NCI-H2107 (cell line): ENCODE measurements at regions not wholly inside any gene's neighbourhood (a gene's known extent, or its start where the extent isn't known, plus 50 kb on each side); places are given as distances from the start of the nearest gene placed in this dataset.
A peak's percentile ranks its signal among the peaks of the same experiment; 100 is the strongest.

Experiments
- DNase-seq: peaks from one replicate; lab custom pipeline; 2025; lab: John Stamatoyannopoulos, UW

DNA sequence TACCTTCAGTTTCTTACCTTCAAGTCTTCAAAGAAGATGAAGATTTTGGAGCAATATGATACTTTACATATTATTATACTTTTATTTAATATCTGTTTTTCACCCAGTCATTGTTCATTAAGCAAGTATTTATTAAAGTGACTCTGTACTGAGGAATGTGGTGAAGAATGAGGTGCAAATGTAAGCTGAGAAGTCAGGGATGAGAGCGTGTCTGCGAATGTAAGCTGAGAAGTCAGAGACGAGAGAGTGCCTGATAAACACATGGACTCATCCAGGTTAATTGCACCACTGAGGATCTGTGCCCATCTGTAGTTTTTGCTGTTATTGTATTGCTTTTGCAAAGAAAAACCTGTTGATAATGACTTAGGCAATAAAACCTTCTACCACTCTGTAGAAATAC is 211.9 kb upstream of the FAR2 start:
- DNase-seq: no peak

DNA sequence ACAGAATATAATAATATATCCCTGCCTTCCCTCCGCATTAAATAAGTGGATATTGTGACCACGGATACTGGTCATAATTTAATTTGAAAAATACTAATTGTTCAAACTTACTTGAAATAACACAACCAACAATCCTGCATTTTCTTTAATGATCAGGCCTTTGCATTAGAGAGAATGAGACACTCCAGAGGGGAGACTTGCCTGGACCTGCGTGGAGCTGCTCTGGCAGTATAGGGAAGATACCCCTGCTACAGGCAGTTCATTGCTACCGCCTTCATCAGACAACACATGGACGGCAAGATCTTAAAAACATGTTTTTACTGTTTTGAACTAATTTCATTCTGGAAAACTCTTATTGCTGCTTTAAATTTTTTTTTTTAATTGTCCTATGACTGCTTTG is 211.0 kb upstream of the FAR2 start:
- no peak for DNase-seq

DNA sequence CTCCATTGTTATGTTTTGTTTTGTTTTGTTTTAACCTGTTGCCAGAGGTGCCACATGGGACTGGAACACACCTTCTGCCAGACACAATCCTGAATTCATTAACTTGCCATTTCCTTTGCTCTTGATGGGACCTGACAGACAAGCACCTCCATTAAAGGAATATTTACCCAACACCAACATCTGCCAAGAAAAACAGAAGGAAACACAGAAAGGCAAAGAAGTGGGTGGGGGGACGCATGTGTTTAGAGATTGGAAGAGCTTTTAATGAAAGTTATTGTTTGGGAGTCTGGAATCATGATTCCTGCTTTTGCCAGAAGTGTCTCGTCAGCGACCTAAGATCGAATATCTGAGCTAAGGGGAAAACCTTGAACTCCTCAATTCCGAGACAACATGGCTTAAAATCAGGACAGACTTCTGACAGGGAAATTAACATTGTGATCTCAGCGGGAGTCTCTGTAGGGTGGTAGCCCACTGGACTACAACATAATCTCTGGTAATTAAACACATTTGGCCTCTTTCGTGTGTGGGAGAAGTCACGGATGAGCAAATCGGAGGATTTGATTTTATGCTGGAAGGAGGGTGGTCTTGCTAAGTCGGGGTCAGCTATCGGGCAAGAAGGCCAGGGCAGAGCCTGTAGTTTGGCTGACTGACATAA is 210.4 kb upstream of the FAR2 start:
- no peak for DNase-seq

DNA sequence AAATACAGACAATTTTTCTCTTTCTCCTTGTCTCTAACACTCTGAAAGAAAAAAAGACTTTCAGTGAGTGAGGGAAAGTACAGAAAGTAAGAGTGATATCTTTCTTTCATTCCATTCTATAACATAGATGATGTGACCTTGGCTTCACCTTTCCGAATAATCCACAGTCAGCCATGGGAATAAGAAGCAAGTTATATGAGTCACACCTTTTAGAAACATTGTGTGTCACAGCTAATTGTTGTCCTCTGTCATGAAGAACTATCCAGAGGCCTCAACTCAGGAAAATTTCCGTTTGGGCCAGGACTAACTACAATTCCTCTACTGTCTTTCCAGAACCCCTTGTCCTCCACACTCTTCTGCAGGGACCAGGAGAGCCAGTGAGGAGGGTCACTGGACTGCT is 209.7 kb upstream of the FAR2 start:
- no peak for DNase-seq

DNA sequence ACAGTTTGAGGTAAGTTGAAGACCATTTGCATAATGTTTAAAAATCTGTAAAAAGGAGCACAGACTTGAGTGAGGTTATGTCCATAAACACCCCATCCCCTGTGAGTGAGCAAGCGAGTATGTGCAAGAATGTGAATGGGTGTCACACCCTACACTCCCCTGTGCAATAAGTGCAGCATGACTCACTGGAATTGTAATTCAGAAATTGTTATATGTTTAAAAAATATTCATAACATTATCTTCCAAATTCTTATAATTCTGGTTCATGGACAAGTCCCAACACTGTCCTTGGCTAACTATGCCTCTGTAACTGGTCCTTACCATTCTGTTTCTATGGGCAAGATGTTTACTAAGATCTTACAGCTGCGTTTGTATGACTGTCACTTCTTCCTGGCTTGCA is 207.8 kb upstream of the FAR2 start:
- DNase-seq: no peak

DNA sequence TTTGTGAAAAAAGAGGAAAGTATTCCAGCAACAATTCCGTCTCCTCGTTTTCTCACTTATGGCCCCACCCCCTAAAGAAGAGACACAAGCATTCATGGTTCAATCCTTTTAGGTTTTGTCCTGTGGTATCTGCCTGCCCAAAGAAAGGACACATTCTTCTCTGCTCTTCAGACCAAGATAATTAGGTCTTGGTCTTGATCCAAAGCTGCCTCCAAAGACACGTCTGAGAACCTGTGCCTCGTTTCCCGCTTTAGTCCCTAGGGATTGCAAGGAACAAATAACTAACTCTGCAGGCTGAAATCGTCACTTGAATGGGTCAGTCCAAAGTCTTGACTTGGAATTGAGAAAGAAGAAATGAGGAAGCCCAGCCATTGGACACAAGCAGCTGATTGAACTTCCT is 202.7 kb upstream of the FAR2 start:
- no peak for DNase-seq

DNA sequence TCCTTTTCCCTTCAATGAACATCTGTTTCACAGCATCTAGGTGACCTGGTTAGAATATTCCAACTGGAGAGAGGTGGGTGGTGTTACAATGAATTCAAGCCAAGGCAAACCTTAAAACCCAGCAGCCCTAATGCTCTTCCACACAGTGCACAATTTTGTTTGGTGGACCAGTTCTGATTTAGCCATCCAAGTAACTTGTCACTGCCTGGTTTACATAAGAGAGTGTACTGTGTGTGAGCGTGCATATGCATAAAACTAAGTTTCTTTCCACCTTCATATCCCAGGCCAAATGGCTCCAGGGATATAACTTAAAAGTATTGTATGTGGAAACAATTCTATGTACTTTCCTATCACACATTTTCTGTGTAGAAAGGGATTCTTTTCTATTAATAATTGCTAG is 200.4 kb upstream of the FAR2 start:
- no peak for DNase-seq

DNA sequence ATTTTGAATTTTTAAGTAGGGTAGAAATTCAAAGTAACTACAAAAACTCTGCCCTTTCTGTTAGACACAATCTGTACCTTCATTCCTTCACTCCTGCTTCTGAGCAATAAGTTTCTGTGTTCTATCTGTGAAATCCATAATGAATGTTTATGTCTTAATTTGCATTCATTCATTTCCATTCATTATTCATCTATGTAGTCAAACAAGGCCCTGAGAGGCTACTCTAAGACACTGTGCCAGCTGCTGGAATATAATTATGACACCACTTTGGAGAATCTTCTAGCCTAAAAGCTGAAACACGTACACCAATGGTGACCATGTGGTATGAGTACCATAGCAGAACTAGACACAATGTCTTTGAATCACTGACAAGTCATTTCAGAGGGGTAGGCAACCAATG is 199.9 kb upstream of the FAR2 start:
- no peak for DNase-seq

DNA sequence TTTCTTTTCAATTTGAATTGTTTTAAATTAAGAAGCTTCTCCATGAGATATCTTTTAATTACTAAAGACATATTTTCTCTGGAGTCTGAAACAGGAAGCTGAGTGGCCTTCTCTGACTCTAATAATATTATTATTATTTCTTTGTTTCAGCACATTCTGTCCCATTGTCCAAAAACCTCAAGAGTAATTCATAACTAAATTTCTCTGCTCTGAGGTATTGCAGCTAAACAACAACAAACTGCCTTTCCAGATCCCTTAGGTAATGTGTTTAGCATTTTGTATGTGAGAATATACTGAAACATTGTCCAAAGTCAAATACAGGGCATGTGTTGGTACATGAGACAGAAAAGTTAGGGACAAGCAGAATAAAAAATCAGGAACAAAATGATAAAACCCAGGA is 199.0 kb upstream of the FAR2 start:
- DNase-seq: no peak

DNA sequence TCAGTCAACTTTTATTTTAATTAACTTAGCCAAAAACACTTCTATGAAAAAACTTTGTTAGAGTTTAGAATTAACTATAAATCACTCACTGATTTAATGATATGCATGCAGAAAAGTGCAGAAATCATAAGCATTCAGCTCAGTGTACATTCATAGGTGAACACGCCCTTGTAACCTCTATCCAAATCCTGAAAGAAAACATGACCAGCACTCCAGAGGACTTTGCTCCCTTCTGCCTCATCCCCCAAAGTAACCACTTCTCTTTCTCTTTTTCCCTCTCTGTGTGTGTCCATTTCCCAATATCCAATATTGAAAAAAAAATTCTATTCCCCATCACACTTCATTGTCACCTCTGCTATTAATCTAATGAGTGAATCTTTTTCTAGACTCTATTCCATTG is 197.1 kb upstream of the FAR2 start:
- no peak for DNase-seq

DNA sequence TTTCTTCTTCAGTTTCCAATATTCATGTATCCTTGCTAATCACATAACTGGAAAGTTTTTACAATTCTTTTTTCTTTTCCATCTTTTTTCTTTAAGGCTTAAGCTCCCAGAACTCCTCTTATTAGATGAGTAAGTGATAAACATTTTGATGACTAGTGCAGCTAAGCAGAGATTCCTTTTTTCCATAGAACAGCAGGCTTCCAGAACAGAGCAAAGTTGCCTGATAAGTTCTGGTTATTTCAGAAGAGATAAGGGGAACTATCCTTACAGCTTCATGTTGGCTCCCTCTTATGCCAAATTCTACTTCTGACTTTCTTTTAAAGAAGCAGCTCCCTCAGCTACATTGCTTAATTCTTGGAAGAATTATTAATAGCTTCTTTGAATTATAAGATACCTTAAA is 194.7 kb upstream of the FAR2 start:
- DNase-seq: no peak

DNA sequence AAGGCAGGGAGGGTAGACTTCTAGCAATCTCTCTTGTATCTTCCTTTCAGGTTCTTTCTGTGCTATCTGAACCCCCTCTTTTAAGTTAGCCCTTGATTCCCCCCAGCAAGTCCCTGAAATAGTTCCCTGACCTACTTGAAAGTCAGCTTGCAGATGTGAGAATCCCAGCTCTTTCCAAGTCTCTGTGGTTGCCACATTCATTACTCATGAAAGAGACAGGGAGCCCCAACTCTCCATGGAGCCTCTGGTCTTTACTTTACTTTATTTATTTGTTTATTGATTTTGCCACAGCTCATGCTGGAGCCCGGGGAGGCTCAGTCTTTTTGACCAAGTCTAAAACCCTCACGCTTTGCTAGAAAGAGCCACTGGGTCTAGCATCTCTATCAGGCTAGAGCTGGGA is 193.6 kb upstream of the FAR2 start:
- DNase-seq: no peak

DNA sequence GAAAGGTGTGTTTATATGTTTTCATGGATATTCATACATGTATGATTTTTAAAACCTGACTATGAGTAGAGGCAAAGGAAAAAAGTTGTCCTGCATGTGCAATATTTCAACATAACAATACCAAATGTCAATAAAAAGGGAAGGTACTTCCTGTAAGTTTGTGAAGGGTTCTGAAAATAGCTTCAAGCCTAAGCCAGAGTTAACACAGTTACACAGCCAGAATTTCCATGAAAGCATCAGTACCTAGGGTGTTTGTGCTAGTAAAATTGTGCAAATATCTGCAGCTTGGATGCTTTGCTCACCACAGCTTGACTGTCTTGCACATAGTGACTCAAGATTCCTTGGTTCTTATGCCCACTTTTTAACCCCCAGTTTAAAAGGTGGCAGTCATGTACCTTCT is 193.1 kb upstream of the FAR2 start:
- no peak for DNase-seq

DNA sequence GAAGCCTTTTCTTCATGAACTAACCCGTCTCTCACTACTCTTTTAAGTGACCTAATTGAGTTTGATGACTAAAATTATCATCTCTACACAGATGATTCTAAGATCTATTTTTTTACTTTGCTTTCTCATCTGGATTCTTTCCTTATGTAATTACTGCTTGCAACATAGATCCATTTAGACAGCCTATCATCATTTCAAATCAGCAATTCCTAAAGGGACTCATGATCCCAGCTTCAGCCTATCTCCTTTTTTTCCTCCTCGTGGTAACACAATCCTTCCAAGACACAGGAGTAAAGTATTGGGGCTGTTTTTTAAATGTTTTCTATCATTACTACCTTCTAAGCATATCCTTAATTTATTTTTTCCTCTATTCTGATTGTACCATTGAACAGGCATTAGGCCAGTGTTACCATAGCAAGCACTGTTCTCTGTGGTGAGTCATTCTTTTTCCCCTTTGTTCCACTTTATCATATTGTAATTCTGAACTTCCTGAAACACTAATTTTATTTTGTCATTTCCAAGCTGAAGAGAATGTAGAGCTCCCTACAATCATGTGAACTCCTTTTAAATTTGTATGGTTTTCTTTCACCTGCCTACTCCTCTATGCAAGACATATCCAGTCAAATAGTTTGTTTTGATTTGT is 190.4 kb upstream of the FAR2 start:
- DNase-seq: no peak

DNA sequence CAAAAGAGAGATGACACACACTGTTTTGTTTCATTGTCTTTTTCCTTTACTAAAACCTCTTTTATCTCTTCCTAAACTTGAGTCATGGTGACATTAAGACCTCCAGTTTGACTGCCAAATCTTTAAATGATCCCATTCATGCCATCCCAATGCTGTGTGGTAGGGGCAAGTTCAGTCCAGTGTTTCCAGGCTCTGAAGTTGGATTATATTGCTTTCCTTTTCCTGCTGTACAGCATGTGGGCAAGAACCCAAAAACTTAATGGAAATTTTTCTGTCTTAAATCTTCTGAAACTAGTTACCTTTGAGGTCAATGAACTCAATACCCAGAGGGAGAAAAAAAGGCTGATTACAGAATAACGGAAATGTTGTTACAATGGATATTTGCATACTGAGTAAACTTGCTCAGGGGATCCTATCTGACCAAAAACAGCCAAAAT is 187.1 kb upstream of the FAR2 start:
- DNase-seq: no peak

DNA sequence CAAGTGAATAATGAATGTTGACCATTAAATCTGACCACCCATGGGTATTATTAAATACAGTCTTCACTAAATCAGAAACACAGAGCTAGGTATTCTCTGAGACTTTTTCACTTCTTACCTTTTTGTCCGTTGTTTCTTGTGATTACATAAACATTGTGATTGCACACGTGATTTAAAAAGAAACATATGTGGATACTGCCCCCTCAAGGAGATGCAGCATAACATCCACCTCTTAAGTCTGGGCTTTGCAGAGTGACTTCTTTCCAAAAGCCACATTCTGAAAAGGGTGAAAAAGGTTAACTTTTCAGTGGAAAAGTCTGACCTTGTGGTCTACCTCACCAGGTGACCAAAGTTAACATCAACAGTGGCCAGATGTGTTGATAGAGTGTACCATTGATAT is 185.5 kb upstream of the FAR2 start:
- no peak for DNase-seq

DNA sequence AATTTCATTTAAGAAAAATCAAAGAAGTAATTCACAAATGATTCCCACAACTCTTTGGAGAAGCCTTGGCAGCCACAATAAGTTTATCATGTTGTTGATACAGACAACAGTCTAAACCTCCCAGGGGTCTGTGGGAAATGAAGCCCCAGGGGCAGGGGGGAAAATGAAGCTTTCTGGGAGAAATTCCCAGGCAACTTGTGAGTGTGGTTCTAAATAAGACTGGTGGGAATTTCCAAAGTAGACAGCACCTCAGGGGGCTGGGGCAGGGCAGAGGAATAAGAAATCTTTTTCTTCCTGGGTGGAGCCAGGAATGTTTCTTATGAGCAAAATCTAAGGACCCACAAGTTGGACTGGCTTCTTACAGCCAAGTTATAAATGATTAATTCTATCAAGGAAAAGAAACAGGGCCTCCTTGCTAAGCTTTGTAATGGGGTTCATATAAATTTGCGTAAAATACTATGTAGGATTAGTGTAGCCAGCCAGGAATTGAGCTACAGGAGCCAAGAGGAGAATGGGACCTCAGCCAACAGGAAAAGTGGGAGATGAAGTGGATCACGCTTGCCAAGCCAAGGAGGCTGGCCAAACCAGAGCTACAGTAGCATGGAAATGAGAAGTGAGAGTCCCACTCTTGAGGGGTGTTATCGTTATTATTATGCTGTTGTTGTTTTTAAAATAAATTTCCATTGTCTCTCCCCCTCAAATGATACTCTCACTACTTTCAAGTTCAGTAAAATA is 182.9 kb upstream of the FAR2 start:
- DNase-seq: peak; percentile 18

DNA sequence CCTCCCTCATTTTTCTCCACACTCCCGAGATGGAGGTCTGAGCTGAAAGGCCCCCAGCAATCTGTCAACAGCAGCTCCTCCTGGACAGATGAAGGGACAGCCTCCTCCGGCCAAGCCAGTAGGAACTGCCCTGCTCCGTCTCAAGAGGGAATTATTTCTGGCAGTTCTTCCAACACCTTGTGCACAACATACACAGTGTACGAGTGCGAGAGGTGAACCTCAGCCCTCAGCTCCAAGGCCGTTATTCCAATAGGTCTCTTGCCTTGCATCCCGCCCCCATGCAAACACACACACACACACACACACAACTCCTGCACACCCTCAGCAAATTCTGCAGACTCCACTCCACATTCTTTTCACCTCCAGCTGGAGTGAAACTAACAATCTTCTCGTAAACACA is 181.7 kb upstream of the FAR2 start:
- no peak for DNase-seq

DNA sequence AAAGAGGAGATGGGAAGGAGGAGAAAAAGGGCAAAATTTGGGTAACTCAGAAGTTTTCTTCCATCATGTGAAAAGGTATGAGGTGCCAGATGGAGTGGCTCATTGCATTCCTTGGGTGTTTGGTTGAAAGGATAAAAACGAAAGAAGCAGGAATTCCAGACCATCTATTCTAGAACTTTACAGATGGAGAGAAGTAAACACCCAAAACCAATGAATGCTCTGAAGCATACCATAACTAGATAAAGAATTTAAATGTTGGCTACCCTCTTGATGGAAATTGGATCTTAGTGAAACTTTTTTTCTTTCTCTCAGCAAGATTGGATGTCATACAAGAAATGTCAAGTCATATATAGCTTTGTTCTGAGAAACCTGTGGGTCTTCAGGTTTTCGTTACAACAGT is 175.6 kb upstream of the FAR2 start:
- no peak for DNase-seq

DNA sequence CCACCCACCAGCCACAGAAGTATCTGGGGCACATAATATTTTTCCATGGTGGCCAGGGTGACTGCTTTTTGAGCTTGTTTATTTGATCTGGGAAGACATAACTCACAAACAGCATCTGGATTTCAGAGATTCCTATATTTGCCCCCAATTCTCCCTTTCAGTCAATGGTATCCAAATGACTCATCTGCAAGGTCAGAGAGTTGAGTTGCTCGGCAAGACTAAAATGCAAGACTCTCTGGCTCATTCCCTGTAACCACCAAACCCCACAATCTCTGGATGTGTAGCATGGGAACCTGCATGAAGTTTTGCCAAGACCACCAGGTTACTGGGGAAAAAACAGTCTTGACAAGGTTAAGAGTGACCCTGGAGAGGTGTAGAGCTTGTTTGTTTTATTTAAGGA is 174.9 kb upstream of the FAR2 start:
- DNase-seq: no peak

DNA sequence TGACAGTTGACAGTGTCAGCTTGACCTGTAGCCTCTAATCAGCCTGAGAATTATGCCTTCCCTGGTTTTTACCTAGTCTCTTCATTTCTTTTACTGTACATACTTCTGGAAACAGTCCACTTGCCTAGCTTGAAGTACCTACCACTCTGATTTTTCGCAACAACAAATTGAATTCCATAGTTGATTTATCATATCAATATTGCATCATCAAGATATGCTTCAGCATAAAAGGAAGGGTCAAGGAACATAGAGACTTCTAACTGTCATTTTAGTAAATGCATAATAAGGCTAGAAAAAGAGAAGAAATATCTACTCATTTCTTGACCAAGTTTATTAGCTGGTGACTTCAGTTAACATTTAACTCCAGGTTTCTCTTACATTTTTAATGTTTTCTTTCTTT is 174.2 kb upstream of the FAR2 start:
- no peak for DNase-seq

DNA sequence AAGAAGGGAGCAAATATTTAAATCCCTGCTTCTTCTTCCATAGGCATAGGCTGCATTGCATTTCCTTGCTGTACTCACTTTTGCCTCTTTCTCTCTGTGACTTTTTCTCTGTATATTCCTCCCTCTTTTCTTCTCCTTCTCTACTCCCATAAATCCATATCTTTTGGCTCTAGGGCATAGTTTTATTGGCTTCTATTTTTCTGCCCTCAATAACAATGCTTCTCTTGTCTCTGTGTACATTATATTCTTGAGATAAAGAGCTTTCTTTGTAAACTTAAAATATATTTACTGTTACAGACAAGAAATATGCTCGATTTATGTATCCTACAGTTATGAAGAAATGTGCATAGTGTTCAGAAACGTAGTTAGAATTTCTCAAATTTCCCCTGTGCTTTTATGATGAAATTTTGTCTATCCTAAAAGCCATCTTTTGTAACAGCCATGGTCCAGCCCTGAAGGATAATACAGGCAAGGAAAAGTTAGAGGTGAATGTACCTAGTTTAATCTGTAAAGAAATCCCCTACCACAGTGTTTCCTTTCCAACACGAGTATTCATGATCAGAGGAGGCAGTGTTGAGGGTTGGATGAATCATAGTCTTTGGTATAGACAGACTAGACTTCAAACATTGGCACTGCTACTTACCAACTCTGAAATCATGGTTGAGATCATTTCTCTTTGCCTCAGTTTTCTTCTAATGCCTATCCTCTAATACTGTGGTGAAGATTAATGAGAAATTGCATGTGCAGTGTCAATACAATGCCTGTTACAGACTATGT is 173.3 kb upstream of the FAR2 start:
- DNase-seq: no peak

DNA sequence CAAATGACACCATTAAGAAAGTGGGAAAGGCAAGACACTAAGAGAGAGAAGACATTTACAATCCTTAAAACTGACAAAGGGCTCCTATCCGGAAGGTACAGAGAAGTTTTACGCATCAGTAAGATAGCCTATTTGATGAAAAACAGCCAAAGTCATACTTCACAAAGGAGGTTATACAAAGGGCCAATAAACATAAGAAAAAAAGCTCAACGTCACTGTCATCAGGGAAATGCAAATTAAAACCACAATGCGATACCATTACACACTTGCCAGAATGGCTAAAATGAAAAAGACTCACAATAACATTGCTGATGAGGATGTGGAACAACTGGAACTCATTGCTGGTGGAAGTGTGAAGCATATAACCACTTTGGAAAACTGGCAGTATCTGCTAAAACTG is 168.6 kb upstream of the FAR2 start:
- DNase-seq: no peak
